Endothelial cell of umbilical vein (primary cell): ENCODE measurements at regions not wholly inside any gene's neighbourhood (a gene's known extent, or its start where the extent isn't known, plus 50 kb on each side); places are given as distances from the start of the nearest gene placed in this dataset.

Source experiments
- BruUV-seq: library from RNA; stranded (reverse); fragments of 400-500 nt; replicated peaks from 2 replicates; lab custom pipeline; 2021; lab: Mats Ljungman, UMichigan
- CTCF ChIA-PET: fragments of 300-600, 350-600 bp; sonication (Branson Sonifier 250); formaldehyde crosslinking; loops from one replicate; lab custom pipeline; 2021; ENCODE audit warnings: antibody characterized with exemption, inconsistent platforms; lab: Charles Lee
- POLR2A ChIA-PET: fragments of 300-600, 350-600 bp; sonication (Branson Sonifier 250); formaldehyde crosslinking; loops from one replicate; lab custom pipeline; 2021; ENCODE audit warnings: antibody characterized with exemption, inconsistent platforms; lab: Charles Lee
- DNase-seq: peaks from one replicate; pipeline ENCODE4 v3.0.0-alpha.2; 2011; ENCODE audit warnings: low read depth, low spot score
- FAIRE-seq: peaks from 2 replicates; lab custom pipeline; 2011; peaks lifted over from hg19 to GRCh38; lab: Jason Lieb, UNC
- H2AFZ ChIP-seq: 2 replicates; pipeline ENCODE4 v1.6.0; 2012; ENCODE audit warnings: low read depth, low read length, control low read depth, inconsistent platforms
- H3K27ac ChIP-seq: 2 replicates; pipeline ENCODE4 v1.5.1; 2011; ENCODE audit warnings: low read depth, mild to moderate bottlenecking, control low read depth, low read length, moderate library complexity; ENCODE audit not compliant: insufficient read depth
- H3K27me3 ChIP-seq, 2 experiments: 2 replicates each; pipeline versions ENCODE4 v1.6.0 to v1.6.1; 2011; ENCODE audit warnings: low read length in 2 of 2, mixed read lengths in 1 of 2; ENCODE audit not compliant: control insufficient read depth in 2 of 2, insufficient read depth in 2 of 2
- H3K36me3 ChIP-seq, 2 experiments: 2 replicates in 1 of 2; 3 replicates in 1 of 2; pipeline ENCODE4 v1.5.1; 2011; ENCODE audit warnings: low read length in 2 of 2, mild to moderate bottlenecking in 1 of 2, moderate library complexity in 1 of 2; ENCODE audit not compliant: control insufficient read depth in 2 of 2, insufficient read depth in 2 of 2; ENCODE audit errors: extremely low read depth in 1 of 2
- H3K4me1 ChIP-seq: 3 replicates; pipeline ENCODE4 v1.5.1; 2011; ENCODE audit warnings: mild to moderate bottlenecking, low read length; ENCODE audit not compliant: control insufficient read depth, insufficient read depth; ENCODE audit errors: extremely low read depth
- H3K4me2 ChIP-seq: 2 replicates; pipeline ENCODE4 v1.6.1; 2011; ENCODE audit warnings: low read length, control low read depth, mixed read lengths; ENCODE audit not compliant: insufficient read depth
- H3K4me3 ChIP-seq, 3 experiments: fragments of 200-600 bp in 1 of 3; sonication (generic), shearing (Covaris generic) in 1 of 3; replicated peaks in 1 of 3; 2 replicates each; pipeline ENCODE4 v1.5.1; 2011 to 2016; ENCODE audit warnings: control low read depth in 3 of 3, low read length in 3 of 3, mild to moderate bottlenecking in 2 of 3, inconsistent platforms in 1 of 3, low read depth in 1 of 3, moderate library complexity in 1 of 3; ENCODE audit not compliant: insufficient read depth in 1 of 3
- H3K79me2 ChIP-seq: 2 replicates; pipeline ENCODE4 v1.6.0; 2012; ENCODE audit warnings: low read length, inconsistent platforms; ENCODE audit not compliant: control insufficient read depth, insufficient read depth
- H3K9ac ChIP-seq: replicated peaks from 2 replicates; pipeline ENCODE3; 2011; ENCODE audit warnings: low read length, control low read depth; ENCODE audit not compliant: insufficient read depth; ENCODE audit errors: extremely low read depth
- H3K9me1 ChIP-seq: replicated peaks from 3 replicates; pipeline ENCODE4 v1.6.0; 2011; ENCODE audit warnings: mild to moderate bottlenecking, low read length; ENCODE audit not compliant: control insufficient read depth, insufficient read depth; ENCODE audit errors: extremely low read depth
- H3K9me3 ChIP-seq: replicated peaks from 2 replicates; pipeline ENCODE4 v1.5.1; 2012; ENCODE audit warnings: low read length, inconsistent platforms; ENCODE audit not compliant: control insufficient read depth, insufficient read depth
- H4K20me1 ChIP-seq: replicated peaks from 2 replicates; pipeline ENCODE3; 2011; ENCODE audit warnings: mild to moderate bottlenecking, low read length; ENCODE audit not compliant: control insufficient read depth, insufficient read depth; ENCODE audit errors: extremely low read depth
- CTCF ChIP-seq, 2 donors: IDR thresholded peaks; 1 replicate in 1 of 2; 2 replicates in 1 of 2; pipeline ENCODE4 v1.5.1; 2011; ENCODE audit warnings: low read length in 2 of 2, mild to moderate bottlenecking in 2 of 2, moderate library complexity in 2 of 2, control low read depth in 1 of 2, inconsistent platforms in 1 of 2, low read depth in 1 of 2; ENCODE audit not compliant: insufficient read depth in 1 of 2; ENCODE audit errors: extremely low read depth in 1 of 2
- JUN ChIP-seq: IDR thresholded peaks from 2 replicates; pipeline ENCODE4 v1.6.1; 2011; ENCODE audit warnings: borderline replicate concordance, low read depth; ENCODE audit not compliant: insufficient read length, insufficient read depth
- MAX ChIP-seq: IDR thresholded peaks from 2 replicates; pipeline ENCODE4 v1.6.1; 2011; ENCODE audit not compliant: insufficient read depth, insufficient read length
- POLR2AphosphoS5 ChIP-seq: IDR thresholded peaks from 2 replicates; pipeline ENCODE4 v1.6.1; 2012; ENCODE audit warnings: low read depth, mild to moderate bottlenecking, control low read depth, low read length, moderate library complexity; ENCODE audit not compliant: insufficient read depth
- dilution Hi-C: fragments of 300-500 bp; cut with MboI; formaldehyde crosslinking; loops from one replicate; pipeline ENCODE4 v1.15.0; 2019; ENCODE audit warnings: low sequenced_read_pairs; ENCODE audit not compliant: extremely low pct_ligation_motif_present
- intact Hi-C: fragments of 100-400 bp; cut with micrococcal nuclease; formaldehyde crosslinking; loops from one replicate; pipeline ENCODE4 v1.10.0; 2022

GRCh38 chr6:168919470-168920179 is 334.0 kb downstream of the THBS2 start:
- Histone ChIP-seq H3K27ac (no peak overlapping the region), H3K9ac (no peak overlapping the region), H4K20me1 (no peaks in the 10 kb centered on the region), H3K4me3 (no peak overlapping the region), H2AFZ (no peak overlapping the region), H3K27me3 (no peaks in the 10 kb centered on the region), H3K4me2 (no peak overlapping the region), H3K9me3 (no peaks in the 10 kb centered on the region), H3K79me2 (no peaks in the 10 kb centered on the region), H3K4me1 (no peaks in the 10 kb centered on the region), H3K9me1 (no peaks in the 10 kb centered on the region), H3K36me3 (no peaks in the 10 kb centered on the region)
- dilution Hi-C loops (no loop called here), intact Hi-C loops (no loop called here)
- no peak for TF ChIP-seq JUN
- TF ChIP-seq MAX, result no peak
- no peak for TF ChIP-seq CTCF (IDR thresholded peaks at IDR 0.05; ENCODE audit: extremely low read depth in 1 of 2, insufficient read depth in 1 of 2, low read depth in 1 of 2, low read length in 2 of 2)
- no peak for TF ChIP-seq POLR2AphosphoS5
- FAIRE-seq (no peak), DNase-seq (no peak)
- BruUV-seq, result no TSS peak
- ChIA-PET POLR2A (no interaction called here), CTCF (no interaction called here)
